ENCODE measurements at regions not wholly inside any gene's neighbourhood (a gene's known extent, or its start where the extent isn't known, plus 50 kb on each side); places are given as distances from the start of the nearest gene placed in this dataset.

DNA sequence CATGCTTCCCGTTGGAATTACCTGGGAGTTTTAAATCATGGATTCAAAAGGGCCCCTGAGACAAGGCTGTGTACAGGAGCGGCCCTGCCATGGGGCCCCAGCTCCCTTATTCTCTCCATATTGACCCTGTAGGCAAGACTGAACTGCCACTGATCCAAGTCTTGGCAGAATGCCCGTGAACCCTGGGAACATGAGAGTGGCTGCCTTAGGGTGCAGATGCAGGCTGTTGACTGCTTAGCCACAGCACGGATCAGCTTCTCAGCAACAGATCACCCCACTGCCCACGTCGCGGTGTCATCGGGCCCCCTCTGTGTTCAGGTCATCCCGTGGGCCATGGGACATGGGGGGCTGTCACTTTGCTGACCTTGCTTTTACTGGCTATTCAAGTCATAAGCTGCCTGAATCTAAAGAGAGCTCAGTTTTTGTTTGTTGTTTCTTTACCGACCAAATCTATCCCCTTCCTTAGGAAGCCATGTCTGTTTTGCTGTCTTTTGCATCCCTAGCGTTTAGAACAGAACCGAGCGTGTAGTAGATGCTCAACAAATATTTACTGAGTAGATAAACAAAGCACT lies 83.4 kb downstream of the MATN1 start:
- no peak overlapping the region for H3K27ac ChIP-seq (ENCODE audit: low read depth in 2 of 2, low read length in 1 of 2)
- no peaks in the 10 kb centered on the region for H3K4me1 ChIP-seq (ENCODE audit: control insufficient read depth in 2 of 2, insufficient read depth in 2 of 2, low read length in 1 of 2)
- 56 to 69% methylated on average over 13 of the region's 13 CpGs for WGBS, 2 donors
- no peaks in the 10 kb centered on the region for H3K9me3 ChIP-seq (ENCODE audit: control insufficient read depth in 2 of 2, insufficient read depth in 1 of 2, low read depth in 1 of 2, low read length in 1 of 2)
- no peaks in the 10 kb centered on the region for H3K36me3 ChIP-seq (ENCODE audit: control insufficient read depth in 2 of 2, insufficient read depth in 2 of 2, low read length in 1 of 2)
- no peaks in the 10 kb centered on the region for H3K27me3 ChIP-seq (ENCODE audit: control insufficient read depth in 1 of 2, insufficient read depth in 2 of 2, low read length in 2 of 2)
- no peak overlapping the region for H3K4me3 ChIP-seq (ENCODE audit: low read depth in 1 of 2, low read length in 2 of 2)

DNA sequence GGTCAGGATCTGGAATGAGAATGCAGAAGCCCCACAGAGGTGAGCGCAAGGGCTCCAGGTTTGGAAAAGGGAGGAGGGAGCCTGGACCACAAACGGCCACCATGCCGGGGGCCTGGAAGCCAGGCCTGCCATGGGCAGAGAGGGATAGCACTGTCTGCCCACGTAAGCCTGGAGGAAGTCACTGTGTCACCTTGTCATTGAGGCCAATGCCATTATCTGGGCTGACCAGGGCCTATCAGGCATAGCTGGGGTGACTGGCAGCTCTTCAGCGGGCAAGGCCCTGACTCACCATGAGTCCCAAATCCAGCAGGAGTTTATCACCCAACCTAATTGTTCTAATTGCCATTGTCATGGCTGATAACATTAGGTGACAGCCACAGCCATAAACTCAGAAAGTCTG lies 84.6 kb downstream of the MATN1 start:
- Histone ChIP-seq H3K27ac (ENCODE audit: low read depth in 2 of 2, low read length in 1 of 2) (no peak overlapping the region), H3K9me3 (ENCODE audit: control insufficient read depth in 2 of 2, insufficient read depth in 1 of 2, low read depth in 1 of 2, low read length in 1 of 2) (peaks cover 0 to 3% of the 10 kb centered on the region in 2 donors), H3K4me3 (ENCODE audit: low read depth in 1 of 2, low read length in 2 of 2) (no peak overlapping the region), H3K4me1 (ENCODE audit: control insufficient read depth in 2 of 2, insufficient read depth in 2 of 2, low read length in 1 of 2) (peaks cover 0 to 2% of the 10 kb centered on the region in 2 donors), H3K36me3 (ENCODE audit: control insufficient read depth in 2 of 2, insufficient read depth in 2 of 2, low read length in 1 of 2) (no peaks in the 10 kb centered on the region), H3K27me3 (ENCODE audit: control insufficient read depth in 1 of 2, insufficient read depth in 2 of 2, low read length in 2 of 2) (no peaks in the 10 kb centered on the region)
- WGBS, 2 donors, result 85 to 91% methylated on average over 5 of the region's 5 CpGs

DNA sequence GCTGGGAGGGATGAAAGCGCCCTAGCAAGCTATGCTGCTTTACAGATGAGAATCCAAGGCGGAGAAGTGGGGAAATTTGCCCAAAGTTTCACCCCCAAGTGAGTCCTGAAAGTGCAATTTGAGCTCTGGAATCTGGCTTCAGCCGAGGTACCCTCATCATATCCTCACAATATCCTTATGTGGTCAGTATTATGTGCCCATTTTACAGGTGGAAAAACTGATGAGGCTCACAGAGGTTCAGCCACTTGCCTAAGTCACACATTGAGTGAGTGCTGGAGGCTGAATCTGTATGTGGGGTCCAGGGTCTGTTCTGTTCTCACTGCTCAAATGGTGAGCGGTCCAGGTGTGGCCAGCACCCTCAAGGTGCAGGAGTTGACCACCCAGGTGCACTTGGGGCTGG lies 85.3 kb downstream of the MATN1 start:
- peaks cover 0 to 3% of the 10 kb centered on the region in 2 donors for H3K9me3 ChIP-seq (ENCODE audit: control insufficient read depth in 2 of 2, insufficient read depth in 1 of 2, low read depth in 1 of 2, low read length in 1 of 2)
- H3K27me3 ChIP-seq (ENCODE audit: control insufficient read depth in 1 of 2, insufficient read depth in 2 of 2, low read length in 2 of 2), result no peaks in the 10 kb centered on the region
- H3K4me3 ChIP-seq (ENCODE audit: low read depth in 1 of 2, low read length in 2 of 2), result no peak overlapping the region
- no peak overlapping the region for H3K27ac ChIP-seq (ENCODE audit: low read depth in 2 of 2, low read length in 1 of 2)
- 84 to 86% methylated on average over 4 of the region's 4 CpGs for WGBS, 2 donors
- H3K36me3 ChIP-seq (ENCODE audit: control insufficient read depth in 2 of 2, insufficient read depth in 2 of 2, low read length in 1 of 2), result no peaks in the 10 kb centered on the region
- peaks cover 0 to 2% of the 10 kb centered on the region in 2 donors for H3K4me1 ChIP-seq (ENCODE audit: control insufficient read depth in 2 of 2, insufficient read depth in 2 of 2, low read length in 1 of 2)

GRCh38 chr1:30637183-30637980 lies 86.0 kb downstream of the MATN1 start:
- Histone ChIP-seq H3K4me3 (ENCODE audit: low read depth in 1 of 2, low read length in 2 of 2) (no peak overlapping the region), H3K4me1 (ENCODE audit: control insufficient read depth in 2 of 2, insufficient read depth in 2 of 2, low read length in 1 of 2) (peaks cover 0 to 2% of the 10 kb centered on the region in 2 donors), H3K27ac (ENCODE audit: low read depth in 2 of 2, low read length in 1 of 2) (no peak overlapping the region), H3K36me3 (ENCODE audit: control insufficient read depth in 2 of 2, insufficient read depth in 2 of 2, low read length in 1 of 2) (no peaks in the 10 kb centered on the region), H3K27me3 (ENCODE audit: control insufficient read depth in 1 of 2, insufficient read depth in 2 of 2, low read length in 2 of 2) (no peaks in the 10 kb centered on the region), H3K9me3 (ENCODE audit: control insufficient read depth in 2 of 2, insufficient read depth in 1 of 2, low read depth in 1 of 2, low read length in 1 of 2) (peaks cover 0 to 3% of the 10 kb centered on the region in 2 donors)
- WGBS, 2 donors, result 49 to 53% methylated on average over 12 of the region's 12 CpGs

- no peaks in the 10 kb centered on the region for H3K36me3 ChIP-seq (ENCODE audit: control insufficient read depth in 2 of 2, insufficient read depth in 2 of 2, low read length in 1 of 2)
- no peak overlapping the region for H3K4me3 ChIP-seq (ENCODE audit: low read depth in 1 of 2, low read length in 2 of 2)
- no peak overlapping the region for H3K27ac ChIP-seq (ENCODE audit: low read depth in 2 of 2, low read length in 1 of 2)
- H3K27me3 ChIP-seq (ENCODE audit: control insufficient read depth in 1 of 2, insufficient read depth in 2 of 2, low read length in 2 of 2), result no peaks in the 10 kb centered on the region
- H3K9me3 ChIP-seq (ENCODE audit: control insufficient read depth in 2 of 2, insufficient read depth in 1 of 2, low read depth in 1 of 2, low read length in 1 of 2), result peaks cover 0 to 3% of the 10 kb centered on the region in 2 donors
- WGBS, 2 donors, result 83 to 84% methylated on average over 5 of the region's 5 CpGs
- H3K4me1 ChIP-seq (ENCODE audit: control insufficient read depth in 2 of 2, insufficient read depth in 2 of 2, low read length in 1 of 2), result peaks cover 0 to 2% of the 10 kb centered on the region in 2 donors
Observed at GRCh38 chr1:30636621-30637020, 86.8 kb downstream of the MATN1 start.

- no peak overlapping the region for H3K4me3 ChIP-seq (ENCODE audit: low read depth in 1 of 2, low read length in 2 of 2)
- H3K4me1 ChIP-seq (ENCODE audit: control insufficient read depth in 2 of 2, insufficient read depth in 2 of 2, low read length in 1 of 2), result peaks cover 0 to 2% of the 10 kb centered on the region in 2 donors
- H3K27me3 ChIP-seq (ENCODE audit: control insufficient read depth in 1 of 2, insufficient read depth in 2 of 2, low read length in 2 of 2), result no peaks in the 10 kb centered on the region
- H3K9me3 ChIP-seq (ENCODE audit: control insufficient read depth in 2 of 2, insufficient read depth in 1 of 2, low read depth in 1 of 2, low read length in 1 of 2), result peaks cover 0 to 3% of the 10 kb centered on the region in 2 donors
- 64 to 69% methylated on average over 8 of the region's 8 CpGs for WGBS, 2 donors
- H3K27ac ChIP-seq (ENCODE audit: low read depth in 2 of 2, low read length in 1 of 2), result no peak overlapping the region
- H3K36me3 ChIP-seq (ENCODE audit: control insufficient read depth in 2 of 2, insufficient read depth in 2 of 2, low read length in 1 of 2), result no peaks in the 10 kb centered on the region
Observed at GRCh38 chr1:30635391-30635975, 87.9 kb downstream of the MATN1 start.

DNA sequence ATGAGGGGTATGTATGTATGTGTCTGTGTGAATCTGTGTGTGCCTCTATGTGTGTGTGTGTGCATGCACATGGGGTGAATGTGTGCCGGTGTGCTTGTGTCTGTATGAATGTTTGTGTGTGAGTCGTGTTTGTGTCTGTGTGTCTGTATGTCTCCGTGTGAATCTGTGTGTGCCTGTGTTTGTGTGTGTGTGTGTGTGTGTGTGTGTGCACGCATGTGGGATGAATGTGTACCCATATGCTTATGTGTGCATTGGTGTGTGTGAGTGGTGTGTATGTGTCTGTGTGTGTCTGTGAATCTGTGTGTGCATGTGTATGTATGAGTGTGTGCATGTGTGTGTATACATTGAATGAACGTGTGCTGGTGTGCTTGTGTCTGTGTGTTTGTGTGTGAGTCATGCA lies 88.9 kb downstream of the MATN1 start:
- 88 to 94% methylated on average over 5 of the region's 5 CpGs for WGBS, 2 donors
- no peaks in the 10 kb centered on the region for H3K27me3 ChIP-seq (ENCODE audit: control insufficient read depth in 1 of 2, insufficient read depth in 2 of 2, low read length in 2 of 2)
- H3K4me1 ChIP-seq (ENCODE audit: control insufficient read depth in 2 of 2, insufficient read depth in 2 of 2, low read length in 1 of 2), result peaks cover 0 to 2% of the 10 kb centered on the region in 2 donors
- H3K4me3 ChIP-seq (ENCODE audit: low read depth in 1 of 2, low read length in 2 of 2), result no peak overlapping the region
- no peak overlapping the region for H3K27ac ChIP-seq (ENCODE audit: low read depth in 2 of 2, low read length in 1 of 2)
- H3K36me3 ChIP-seq (ENCODE audit: control insufficient read depth in 2 of 2, insufficient read depth in 2 of 2, low read length in 1 of 2), result no peaks in the 10 kb centered on the region
- H3K9me3 ChIP-seq (ENCODE audit: control insufficient read depth in 2 of 2, insufficient read depth in 1 of 2, low read depth in 1 of 2, low read length in 1 of 2), result peaks cover 0 to 3% of the 10 kb centered on the region in 2 donors

DNA sequence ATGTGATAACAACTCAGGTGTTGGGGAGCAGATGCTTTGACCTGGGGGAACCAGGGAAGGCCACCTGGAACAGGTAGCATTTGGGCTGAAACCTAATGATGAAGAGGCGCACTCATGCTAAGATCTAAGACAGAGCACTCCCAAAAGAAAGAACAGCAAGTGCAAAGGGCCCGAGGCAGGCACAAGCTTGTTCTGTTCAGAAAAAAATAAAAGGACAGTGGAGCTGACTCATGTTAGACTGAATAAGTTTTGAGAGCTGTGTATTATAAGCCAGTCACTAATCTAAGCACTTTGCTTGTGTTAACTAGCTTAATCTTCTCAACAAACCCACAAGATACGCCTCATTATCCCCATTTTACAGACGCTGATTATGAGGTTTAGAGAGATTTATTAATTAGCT lies 90.1 kb downstream of the MATN1 start:
- 55 to 81% methylated on average over 4 of the region's 4 CpGs for WGBS, 2 donors
- no peaks in the 10 kb centered on the region for H3K27me3 ChIP-seq (ENCODE audit: control insufficient read depth in 1 of 2, insufficient read depth in 2 of 2, low read length in 2 of 2)
- no peak overlapping the region for H3K27ac ChIP-seq (ENCODE audit: low read depth in 2 of 2, low read length in 1 of 2)
- H3K4me3 ChIP-seq (ENCODE audit: low read depth in 1 of 2, low read length in 2 of 2), result no peak overlapping the region
- peaks cover 0 to 2% of the 10 kb centered on the region in 2 donors for H3K4me1 ChIP-seq (ENCODE audit: control insufficient read depth in 2 of 2, insufficient read depth in 2 of 2, low read length in 1 of 2)
- H3K36me3 ChIP-seq (ENCODE audit: control insufficient read depth in 2 of 2, insufficient read depth in 2 of 2, low read length in 1 of 2), result no peaks in the 10 kb centered on the region
- H3K9me3 ChIP-seq (ENCODE audit: control insufficient read depth in 2 of 2, insufficient read depth in 1 of 2, low read depth in 1 of 2, low read length in 1 of 2), result peaks cover 0 to 3% of the 10 kb centered on the region in 2 donors

GRCh38 chr1:30632481-30632880 lies 90.9 kb downstream of the MATN1 start:
- Histone ChIP-seq H3K27ac (ENCODE audit: low read depth in 2 of 2, low read length in 1 of 2) (no peak overlapping the region), H3K9me3 (ENCODE audit: control insufficient read depth in 2 of 2, insufficient read depth in 1 of 2, low read depth in 1 of 2, low read length in 1 of 2) (peaks cover 0 to 5% of the 10 kb centered on the region in 2 donors), H3K27me3 (ENCODE audit: control insufficient read depth in 1 of 2, insufficient read depth in 2 of 2, low read length in 2 of 2) (no peaks in the 10 kb centered on the region), H3K4me1 (ENCODE audit: control insufficient read depth in 2 of 2, insufficient read depth in 2 of 2, low read length in 1 of 2) (peaks cover 0 to 2% of the 10 kb centered on the region in 2 donors), H3K4me3 (ENCODE audit: low read depth in 1 of 2, low read length in 2 of 2) (no peak overlapping the region), H3K36me3 (ENCODE audit: control insufficient read depth in 2 of 2, insufficient read depth in 2 of 2, low read length in 1 of 2) (no peaks in the 10 kb centered on the region)
- 76 to 81% methylated on average over 7 of the region's 7 CpGs for WGBS, 2 donors

Data from esophagus (tissue), 2 donors.